K562 (cell line): ENCODE measurements at regions not wholly inside any gene's neighbourhood (a gene's known extent, or its start where the extent isn't known, plus 50 kb on each side); places are given as distances from the start of the nearest gene placed in this dataset.

ENCODE experiments used
- ATAC-seq: fragments of 200-7000 bp; cut with Tn5 transposase; 3 replicates; pipeline ENCODE4 v1.9.1; 2020; ENCODE audit warnings: moderate library complexity
- BruUV-seq: library from RNA; stranded (reverse); fragments of 400-500 nt; replicated peaks from 2 replicates; lab custom pipeline; 2021; lab: Mats Ljungman, UMichigan
- CTCF ChIA-PET: fragments of 300-600 bp; formaldehyde crosslinking; extraction: SDS; loops from one replicate; lab custom pipeline; 2021; ENCODE audit warnings: low intra/inter-chr PET ratio; lab: Yijun Ruan, JAX
- POLR2A ChIA-PET: fragments of 300-600, 350-650 bp; sonication (Branson Sonifier 250); formaldehyde crosslinking; extraction: SDS; loops from one replicate; lab custom pipeline; 2021; ENCODE audit warnings: antibody characterized with exemption, inconsistent platforms; lab: Yijun Ruan, JAX
- DNase-seq, 4 experiments: peaks; one replicate each; pipeline versions ENCODE4 v3.0.0 to v3.0.0-alpha.2; 2011 to 2018; ENCODE audit warnings: low spot score in 3 of 4, mixed read lengths in 3 of 4; ENCODE audit errors: extremely low read depth in 1 of 4
- FAIRE-seq: peaks from 2 replicates; lab custom pipeline; 2011; peaks lifted over from hg19 to GRCh38; lab: Jason Lieb, UNC
- H2AFZ ChIP-seq: 2 replicates; pipeline ENCODE4 v1.6.0; 2011; ENCODE audit warnings: low read depth, low read length, control low read depth, inconsistent platforms
- H3K27ac ChIP-seq: fragments of 200-600 bp; 3 replicates; pipeline ENCODE4 v1.8.0; 2011; ENCODE audit warnings: low read depth, mild to moderate bottlenecking, control low read depth, inconsistent platforms, low read length, moderate library complexity, mixed read lengths; ENCODE audit errors: extremely low read depth
- H3K27me3 ChIP-seq, 2 experiments: fragments of 300-600 bp in 1 of 2; 2 replicates in 1 of 2; 3 replicates in 1 of 2; pipeline versions ENCODE4 v1.6.0 to v1.8.0; 2011; ENCODE audit warnings: inconsistent platforms in 2 of 2, low read length in 2 of 2, mild to moderate bottlenecking in 1 of 2, mixed read lengths in 1 of 2, moderate library complexity in 1 of 2; ENCODE audit not compliant: control insufficient read depth in 2 of 2, insufficient read depth in 2 of 2
- H3K36me3 ChIP-seq: fragments of 300-600 bp; 3 replicates; pipeline ENCODE4 v1.8.0; 2011; ENCODE audit warnings: mild to moderate bottlenecking, low read length, inconsistent platforms; ENCODE audit not compliant: control insufficient read depth, insufficient read depth
- H3K4me1 ChIP-seq, 2 experiments: fragments of 200-600 bp in 1 of 2; replicated peaks in 1 of 2; 2 replicates in 1 of 2; 3 replicates in 1 of 2; pipeline versions ENCODE4 v1.5.1 to v1.8.0; 2011; ENCODE audit warnings: inconsistent platforms in 2 of 2, low read length in 2 of 2, mild to moderate bottlenecking in 1 of 2, mixed read lengths in 1 of 2, moderate library complexity in 1 of 2; ENCODE audit not compliant: control insufficient read depth in 2 of 2, insufficient read depth in 2 of 2
- H3K4me2 ChIP-seq: 2 replicates; pipeline ENCODE4 v1.6.1; 2011; ENCODE audit warnings: low read length, control low read depth, inconsistent platforms, mixed read lengths; ENCODE audit not compliant: insufficient read depth
- H3K4me3 ChIP-seq: fragments of 200-600 bp; sonication (generic), shearing (Covaris generic); 2 replicates; pipeline ENCODE4 v1.5.1; 2016; ENCODE audit warnings: control low read depth, inconsistent platforms
- H3K79me2 ChIP-seq: fragments of 200-600 bp; 3 replicates; pipeline ENCODE4 v1.8.0; 2011; ENCODE audit warnings: low read length, inconsistent platforms; ENCODE audit not compliant: control insufficient read depth, insufficient read depth
- H3K9ac ChIP-seq, 2 experiments: 2 replicates each; pipeline versions ENCODE4 v1.6.0 to v1.6.1; 2011; ENCODE audit warnings: low read depth in 2 of 2, low read length in 2 of 2, control low read depth in 1 of 2, inconsistent platforms in 1 of 2, mild to moderate bottlenecking in 1 of 2, mixed read lengths in 1 of 2; ENCODE audit not compliant: insufficient read depth in 1 of 2
- H3K9me1 ChIP-seq: one replicate; pipeline ENCODE4 v1.6.0; 2011; ENCODE audit warnings: inconsistent platforms, mild to moderate bottlenecking, low read length, moderate library complexity; ENCODE audit not compliant: control insufficient read depth, insufficient read depth
- H3K9me3 ChIP-seq: replicated peaks from 2 replicates; pipeline ENCODE4 v1.5.1; 2011; ENCODE audit warnings: low read depth, low read length, inconsistent platforms; ENCODE audit not compliant: control insufficient read depth, insufficient read depth
- H4K20me1 ChIP-seq: replicated peaks from 2 replicates; pipeline ENCODE4 v1.6.1; 2011; ENCODE audit warnings: low read length, inconsistent platforms, mixed read lengths; ENCODE audit not compliant: control insufficient read depth, insufficient read depth
- ARID2 ChIP-seq: fragments of 450-650 bp; IDR thresholded peaks from 2 replicates; pipeline ENCODE4 v1.6.1; 2017; ENCODE audit warnings: antibody characterized with exemption, mild to moderate bottlenecking
- ARNT ChIP-seq, 2 experiments: fragments of 450-650 bp; IDR thresholded peaks; 2 replicates each; pipeline ENCODE4 v1.6.1; 2016; ENCODE audit warnings: mild to moderate bottlenecking in 1 of 2
- ELF2 ChIP-seq: fragments of 250-450 bp; sonication (Bioruptor Pico); IDR thresholded peaks from 2 replicates; pipeline ENCODE4 v1.5.0; 2021; ENCODE audit warnings: mild to moderate bottlenecking
- FOXJ2 ChIP-seq: fragments of 200-800 bp; sonication (Bioruptor generic); IDR thresholded peaks from 2 replicates; pipeline ENCODE4 v1.6.1; 2016; ENCODE audit warnings: missing genetic modification characterization, missing compliant biosample characterization
- HCFC1 ChIP-seq: IDR thresholded peaks from 2 replicates; pipeline ENCODE4 v1.6.1; 2012; ENCODE audit warnings: low read depth, low read length, improper control_type of control experiment
- IRF9 ChIP-seq: fragments of 450-650 bp; IDR thresholded peaks from 2 replicates; pipeline ENCODE4 v1.6.1; 2016; ENCODE audit warnings: missing biosample characterization, missing genetic modification characterization
- MLX ChIP-seq, 2 experiments: fragments of 450-650 bp in 1 of 2; sonication (generic) in 1 of 2; formaldehyde crosslinking; conservative IDR thresholded peaks; 2 replicates each; pipeline versions ENCODE4 v1.4.0 to v1.8.1; 2020 to 2022; ENCODE audit warnings: mild to moderate bottlenecking in 1 of 2, missing genetic modification reagents in 1 of 2
- SAFB2 ChIP-seq: fragments of 200-400 bp; formaldehyde crosslinking; IDR thresholded peaks from 2 replicates; pipeline ENCODE4 v1.6.1; 2018; ENCODE audit warnings: borderline replicate concordance, low read length, low read depth, moderate library complexity; ENCODE audit not compliant: severe bottlenecking
- SIN3A ChIP-seq, 2 experiments: fragments of 150-350 bp in 1 of 2; IDR thresholded peaks; 2 replicates each; pipeline ENCODE4 v1.6.1; 2011 to 2016; ENCODE audit warnings: borderline replicate concordance in 2 of 2, low read depth in 2 of 2, low read length in 2 of 2, mild to moderate bottlenecking in 2 of 2, moderate library complexity in 2 of 2; ENCODE audit not compliant: control insufficient read depth in 1 of 2
- TCF7 ChIP-seq: sonication (generic); IDR thresholded peaks from 2 replicates; pipeline ENCODE4 v1.6.1; 2016; ENCODE audit warnings: antibody characterized with exemption, borderline replicate concordance
- TSHZ1 ChIP-seq: fragments of 250-450 bp; sonication (Bioruptor Pico); IDR thresholded peaks from 2 replicates; pipeline ENCODE4 v1.4.0; 2020; ENCODE audit warnings: mild to moderate bottlenecking, moderate library complexity
- ZNF324 ChIP-seq: fragments of 250-450 bp; sonication (Bioruptor Pico); IDR thresholded peaks from 2 replicates; pipeline ENCODE4 v1.4.0; 2020; ENCODE audit warnings: mild to moderate bottlenecking
- ZNF41 ChIP-seq: fragments of 250-450 bp; sonication (Bioruptor Pico); conservative IDR thresholded peaks from 2 replicates; pipeline ENCODE4 v1.4.0; 2020; ENCODE audit warnings: mild to moderate bottlenecking
- WGBS: fragments of 100-300 bp; shearing (Covaris generic); methylation state at CpG from one replicate; pipeline ENCODE4 v1.1.6; 2016; ENCODE audit warnings: low coverage, mixed read lengths; ENCODE audit not compliant: insufficient coverage; ENCODE audit errors: missing lambda C conversion rate; 5-methylcytosine and 5-hydroxymethylcytosine counted together
- in situ Hi-C: fragments of 300-500 bp; cut with MboI; formaldehyde crosslinking; loops from 4 replicates; pipeline ENCODE4 v1.15.0; 2018; ENCODE audit warnings: inconsistent platforms, mixed read lengths
- intact Hi-C: fragments of 100-400 bp; cut with micrococcal nuclease; formaldehyde crosslinking; loops from 2 replicates; pipeline ENCODE4 v1.14.2; 2022

GRCh38 chr19:24002256-24002945, 84.6 kb upstream of the ZNF254 start:
- DNase-seq (no peak), FAIRE-seq (no peak), ATAC-seq (no peak)
- BruUV-seq: no TSS peak
- no peaks in the 10 kb centered on the region for H3K9me1 ChIP-seq
- no peaks in the 10 kb centered on the region for H3K79me2 ChIP-seq
- TF ChIP-seq FOXJ2 (tag) (no peak), ARID2 (no peak), HCFC1 (no peak), IRF9 (tag) (no peak), ZNF324 (CRISPR knock-in tag) (no peak), SAFB2 (no peak), TCF7 (no peak), ARNT (IDR thresholded peaks at IDR 0.05) (no peak), ZNF41 (CRISPR knock-in tag) (no peak), MLX (CRISPR knock-in tag; conservative IDR thresholded peaks at IDR 0.05) (no peak), ELF2 (CRISPR knock-in tag) (no peak), TSHZ1 (CRISPR knock-in tag) (no peak), SIN3A (IDR thresholded peaks at IDR 0.05; ENCODE audit: borderline replicate concordance in 2 of 2, control insufficient read depth in 1 of 2, low read depth in 2 of 2, low read length in 2 of 2) (no peak)
- CTCF ChIA-PET: no interaction called here
- peaks cover 0 to 4% of the 10 kb centered on the region in 2 experiments; a peak in 1 of 5 replicates for H3K4me1 ChIP-seq
- in situ Hi-C loops: no loop called here
- H4K20me1 ChIP-seq: no peaks in the 10 kb centered on the region
- no peak overlapping the region for H3K9ac ChIP-seq
- POLR2A ChIA-PET: no interaction called here
- intact Hi-C loops: no loop called here
- H3K9me3 ChIP-seq: no peaks in the 10 kb centered on the region
- no peaks in the 10 kb centered on the region for H3K36me3 ChIP-seq
- 2% methylated on average over 13 of the region's 32 CpGs for WGBS
- no peak overlapping the region for H3K27ac ChIP-seq
- H3K27me3 ChIP-seq: no peaks in the 10 kb centered on the region
- no peak overlapping the region for H3K4me3 ChIP-seq
- no peak overlapping the region for H2AFZ ChIP-seq
- H3K4me2 ChIP-seq: no peak overlapping the region
